Activated effector memory CD4-positive, alpha-beta T cell treated with anti-CD3 and anti-CD28 coated beads, Interleukin-2, amount 50 U/mL, for 16 hours (primary cell): ENCODE measurements at regions not wholly inside any gene's neighbourhood (a gene's known extent, or its start where the extent isn't known, plus 50 kb on each side); places are given as distances from the start of the nearest gene placed in this dataset.

Experiments
- DNase-seq: peaks from one replicate; pipeline ENCODE4 v3.0.0-alpha.2; 2020

DNA sequence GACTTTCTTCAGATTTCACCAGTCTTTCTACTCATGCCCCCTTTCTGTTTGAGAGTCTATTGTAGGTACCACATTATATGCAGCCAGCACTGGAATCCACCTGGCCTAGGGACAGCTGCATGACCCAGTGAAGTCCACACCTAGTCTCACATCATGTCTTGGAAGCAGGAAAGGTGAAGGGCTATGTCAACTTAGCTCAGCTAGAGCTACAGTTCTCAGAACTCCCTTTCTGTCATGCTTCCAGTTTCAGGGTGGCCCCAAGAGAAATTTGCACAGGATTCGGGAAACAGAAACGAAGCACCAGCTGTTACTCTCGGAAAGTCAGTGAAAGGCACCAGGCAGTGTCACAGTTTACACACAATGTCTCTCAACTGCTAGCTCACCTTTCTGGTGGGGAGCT is 51.6 kb upstream of the NLRP1 start:
- DNase-seq: no peak

DNA sequence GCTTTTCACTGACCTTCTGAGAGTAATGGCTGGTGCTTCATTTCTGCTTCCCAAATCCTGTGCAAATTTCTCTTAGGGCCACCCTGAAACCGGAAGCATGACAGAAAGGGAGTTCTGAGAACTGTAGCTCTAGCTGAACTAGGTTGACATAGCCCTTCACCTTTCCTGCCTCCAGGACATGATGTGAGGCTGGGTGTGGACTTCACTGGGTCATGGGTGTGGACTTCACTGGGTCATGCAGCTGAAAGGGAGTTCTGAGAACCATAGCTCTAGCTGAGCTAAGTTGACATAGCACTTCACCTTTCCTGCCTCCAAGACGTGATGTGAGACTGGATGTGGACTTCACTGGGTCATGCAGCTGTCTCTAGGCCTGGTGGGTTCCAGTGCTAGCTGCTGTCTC is 54.3 kb upstream of the NLRP1 start:
- DNase-seq: no peak

DNA sequence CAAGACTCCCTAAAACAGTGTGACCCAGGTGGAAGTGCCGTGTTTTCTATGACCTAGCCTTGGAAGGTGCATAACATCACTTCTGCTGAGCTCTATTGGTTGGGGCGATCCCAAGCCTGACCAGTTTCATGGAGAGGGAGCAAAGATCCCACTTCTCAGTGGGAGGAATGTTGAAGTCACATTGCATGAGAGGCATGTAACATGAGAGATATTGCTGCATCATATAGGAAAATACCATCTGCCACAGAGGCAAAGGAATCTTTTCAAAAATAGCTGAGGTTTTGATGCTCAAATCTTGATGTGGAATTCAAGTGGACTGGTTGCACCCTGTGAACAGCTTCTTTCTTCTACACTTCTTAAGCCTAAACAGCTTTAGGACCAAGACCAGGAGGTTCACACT is 56.4 kb upstream of the NLRP1 start:
- no peak for DNase-seq

DNA sequence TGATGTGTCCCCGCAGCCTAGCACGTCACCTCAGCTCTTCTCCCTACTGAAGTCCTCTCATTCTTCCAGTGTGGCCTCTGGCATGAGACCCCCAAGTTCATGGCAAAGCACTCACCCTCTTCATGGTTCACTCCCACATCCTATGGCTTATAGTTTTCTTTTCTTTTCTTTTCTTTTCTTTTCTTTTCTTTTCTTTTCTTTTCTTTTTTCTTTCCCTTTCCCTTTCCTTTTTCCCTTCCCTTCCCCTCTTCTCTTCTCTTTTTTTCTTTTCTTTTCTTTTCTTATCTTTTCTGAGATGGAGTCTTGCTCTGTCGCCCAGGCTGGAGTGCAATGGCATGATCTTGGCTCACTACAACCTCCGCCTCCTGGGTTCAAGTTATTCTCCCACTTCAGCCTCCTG is 58.4 kb upstream of the NLRP1 start:
- DNase-seq: no peak

DNA sequence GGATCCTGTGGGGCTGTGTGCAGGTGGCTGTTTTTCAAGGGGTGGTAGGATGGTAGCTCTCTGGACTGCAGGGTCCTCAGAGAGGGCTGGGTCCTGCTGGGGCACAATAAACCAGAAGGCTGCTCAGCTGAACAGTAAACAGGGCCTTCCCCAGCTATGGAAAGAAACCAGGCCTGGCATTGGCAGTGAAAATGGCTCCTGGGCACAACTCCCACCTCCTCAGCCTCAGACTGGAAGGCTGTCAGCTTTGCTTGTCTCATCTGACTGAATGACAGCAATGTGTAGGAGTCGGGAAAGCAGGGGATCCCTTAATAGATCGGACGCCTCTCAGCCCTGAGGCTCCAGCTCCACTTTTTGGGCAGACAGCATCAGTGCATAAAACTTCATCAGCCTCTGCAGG is 59.8 kb upstream of the NLRP1 start:
- DNase-seq: no peak

DNA sequence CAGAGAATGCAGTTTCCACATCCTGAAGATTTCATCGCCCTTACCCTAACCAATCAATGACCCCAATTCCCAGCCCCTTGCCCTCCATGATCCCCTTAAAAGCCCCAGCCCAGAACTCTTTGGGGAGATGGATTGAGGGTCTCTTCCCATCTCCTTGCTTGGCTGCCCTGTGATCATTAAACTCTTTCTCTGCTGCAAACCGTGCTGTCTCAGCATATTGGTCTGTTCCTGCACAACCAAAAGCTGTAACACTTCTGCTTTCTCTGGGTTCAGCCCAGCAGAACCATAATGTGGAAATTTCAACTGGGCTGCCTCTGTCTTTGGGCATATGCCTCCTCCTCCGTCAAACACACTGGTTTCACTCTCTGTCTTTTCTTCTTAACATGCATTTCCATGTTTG is 67.0 kb upstream of the NLRP1 start:
- DNase-seq: no peak

DNA sequence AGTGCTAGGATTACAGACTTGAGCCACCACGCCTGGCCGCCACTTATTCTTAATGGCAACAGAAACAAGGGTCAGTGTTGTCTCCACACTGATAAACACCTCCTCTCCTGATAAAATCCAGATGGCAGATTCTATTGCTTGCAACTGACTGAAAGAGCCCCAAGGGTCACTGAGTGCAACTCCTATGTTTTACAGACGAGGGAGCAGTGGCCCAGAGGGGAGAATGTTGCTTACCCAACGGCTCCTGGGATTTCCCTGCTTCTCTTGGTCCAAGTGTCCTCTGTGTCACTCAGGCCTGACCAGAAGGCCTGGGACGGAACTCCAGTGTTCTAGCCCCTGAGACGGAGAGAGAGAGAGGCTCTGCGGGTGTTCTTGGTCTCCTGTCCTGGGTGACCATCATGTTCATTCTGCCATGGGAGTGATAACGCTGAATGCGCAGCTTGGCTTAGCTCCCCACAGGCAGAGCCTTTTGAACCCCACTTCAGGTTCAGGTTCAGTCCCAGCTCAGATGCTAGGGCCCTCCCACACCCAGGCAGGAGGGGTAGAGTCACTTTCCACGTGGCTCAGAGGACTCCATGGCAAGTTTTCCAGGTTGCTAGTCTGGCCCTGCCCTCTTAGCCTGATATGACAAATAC is 77.3 kb upstream of the NLRP1 start:
- no peak for DNase-seq

DNA sequence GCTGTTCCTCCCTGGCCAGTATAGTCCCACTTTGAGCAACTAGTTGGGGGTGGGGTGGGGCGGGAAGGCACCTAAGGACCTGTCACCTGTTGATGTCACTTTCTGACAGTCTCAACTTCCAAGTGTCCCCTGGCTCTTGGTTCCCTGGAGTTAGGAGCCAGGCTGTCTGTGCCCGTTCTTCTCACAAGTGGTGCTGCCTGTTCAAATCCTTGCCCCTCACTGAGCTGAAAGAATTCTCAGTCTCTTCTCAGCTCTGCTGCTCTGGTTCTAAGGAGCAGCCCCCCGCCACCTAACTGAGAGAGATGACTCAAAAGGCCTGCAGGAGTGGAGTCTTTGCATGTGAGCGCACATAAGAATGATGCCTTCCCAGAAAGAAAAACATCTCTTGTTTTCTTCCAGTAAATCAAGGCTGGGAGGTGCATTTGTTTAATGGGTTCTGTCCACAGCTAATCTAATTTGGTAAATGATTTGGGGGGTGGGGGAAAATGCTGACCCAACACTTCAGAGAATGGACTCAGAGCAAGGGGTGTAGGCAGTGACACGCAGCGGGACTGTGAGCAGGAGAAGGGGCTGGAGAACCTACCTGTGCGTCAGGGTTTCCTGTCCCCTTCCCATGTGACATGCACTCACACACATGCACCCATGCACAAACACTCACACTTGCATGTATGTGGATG is 78.2 kb upstream of the NLRP1 start:
- DNase-seq: no peak

DNA sequence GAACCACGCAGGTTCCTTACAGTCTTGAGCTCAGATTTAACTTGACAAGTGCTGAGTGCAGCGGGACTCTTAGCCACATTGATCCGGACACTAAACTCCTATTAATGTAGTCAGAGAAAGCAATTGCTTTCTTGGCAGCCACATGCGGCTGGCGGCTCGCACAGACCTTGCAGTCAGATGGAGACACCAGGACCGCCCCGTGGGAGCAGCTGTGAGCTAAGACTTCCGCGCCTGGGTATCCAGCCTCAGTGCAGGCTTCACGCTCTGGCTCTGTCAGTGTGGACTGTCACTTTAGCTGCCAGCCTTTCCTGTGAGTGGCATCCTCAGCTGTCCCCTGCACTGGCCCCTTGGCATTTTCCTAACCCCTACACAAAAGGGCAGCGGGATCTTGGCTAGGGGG is 80.9 kb upstream of the NLRP1 start:
- no peak for DNase-seq

DNA sequence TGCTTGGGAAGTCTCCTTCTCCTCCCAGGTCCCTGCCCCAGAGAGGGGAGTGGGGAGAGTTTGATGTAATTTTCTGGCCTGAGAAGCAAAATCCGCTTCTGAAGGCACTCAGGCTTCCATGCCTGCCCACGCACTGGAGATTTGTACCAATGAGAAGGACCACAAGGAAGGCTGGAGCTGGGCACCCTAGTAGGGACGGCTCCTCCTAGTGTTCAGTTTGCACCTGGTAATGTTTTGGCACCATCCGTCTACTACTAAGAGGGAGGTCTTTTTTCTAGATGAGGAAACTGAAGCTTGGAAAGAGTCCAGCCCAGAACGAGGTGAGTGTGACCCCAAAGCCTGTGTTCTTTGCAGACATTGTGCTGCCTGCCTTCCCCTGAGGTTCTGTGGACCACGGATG is 83.6 kb upstream of the NLRP1 start:
- DNase-seq: no peak

DNA sequence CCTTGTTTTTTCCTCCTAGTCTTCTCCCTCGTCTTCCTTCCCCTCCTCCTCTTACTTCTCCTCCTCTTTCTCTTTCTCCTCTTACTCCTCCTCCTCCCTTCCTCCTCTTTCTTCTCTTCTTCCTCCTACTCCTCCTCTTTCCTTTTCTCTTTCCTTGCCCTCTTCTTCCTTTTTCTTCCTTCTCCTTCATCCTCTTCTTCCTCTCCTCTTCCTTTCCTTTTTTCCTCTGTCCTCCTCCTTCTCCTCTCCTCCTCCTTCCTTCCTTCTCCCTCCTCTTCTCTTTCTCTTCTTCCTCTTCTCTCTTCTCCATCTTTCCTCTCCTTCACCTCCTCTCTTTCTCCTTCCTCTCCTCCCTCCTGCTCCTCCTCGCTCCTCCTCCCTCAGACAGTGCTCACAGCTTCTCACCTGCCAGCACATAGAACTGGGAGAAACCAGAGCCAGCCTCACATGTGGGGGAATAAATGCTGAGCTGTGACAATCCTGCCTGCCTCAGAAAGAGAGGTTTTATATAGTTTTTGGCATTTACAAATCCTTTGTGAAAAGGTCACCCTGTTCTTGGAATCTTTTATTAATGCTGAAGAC is 84.3 kb upstream of the NLRP1 start:
- DNase-seq: no peak

DNA sequence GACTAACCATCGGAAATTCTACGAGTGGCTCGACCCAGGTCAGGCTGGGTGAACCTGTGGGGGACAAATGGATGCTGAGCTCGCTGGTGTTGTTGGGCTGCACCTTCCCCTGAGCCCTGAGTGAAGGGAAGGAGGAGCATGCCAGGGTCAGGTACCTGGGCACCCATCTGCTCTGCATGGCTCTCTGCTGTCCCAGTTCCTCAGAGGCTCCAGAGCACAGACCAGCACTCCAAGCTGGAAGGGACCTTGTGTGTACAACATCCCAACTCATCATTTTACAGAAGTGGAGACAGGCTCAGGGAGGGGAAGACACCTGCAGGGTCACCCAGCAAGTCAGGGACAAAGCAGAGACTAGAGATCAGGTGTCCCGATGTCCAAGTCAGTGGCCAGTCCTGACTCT is 84.9 kb upstream of the NLRP1 start:
- DNase-seq: peak; percentile 28

DNA sequence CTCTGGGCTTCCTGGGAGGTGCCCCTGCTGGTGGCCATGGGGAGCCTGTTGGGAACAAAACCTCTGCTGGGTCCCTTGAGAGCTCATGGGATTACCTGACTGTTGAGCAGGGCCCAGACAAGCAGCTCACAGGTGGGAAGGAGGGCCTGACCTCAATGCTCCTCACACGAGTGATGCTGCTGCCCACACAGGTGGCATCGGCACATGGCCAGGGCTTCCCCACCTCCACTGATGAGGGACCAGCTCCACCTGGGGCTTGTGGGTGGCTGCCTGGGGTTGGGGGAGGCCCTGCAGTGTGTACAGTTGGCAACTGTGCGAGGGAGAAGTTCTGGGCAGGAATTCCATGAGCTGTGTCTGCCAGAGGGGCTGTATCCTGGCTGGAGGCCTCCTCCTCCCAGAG is 87.8 kb upstream of the NLRP1 start:
- peak; percentile 42 for DNase-seq

DNA sequence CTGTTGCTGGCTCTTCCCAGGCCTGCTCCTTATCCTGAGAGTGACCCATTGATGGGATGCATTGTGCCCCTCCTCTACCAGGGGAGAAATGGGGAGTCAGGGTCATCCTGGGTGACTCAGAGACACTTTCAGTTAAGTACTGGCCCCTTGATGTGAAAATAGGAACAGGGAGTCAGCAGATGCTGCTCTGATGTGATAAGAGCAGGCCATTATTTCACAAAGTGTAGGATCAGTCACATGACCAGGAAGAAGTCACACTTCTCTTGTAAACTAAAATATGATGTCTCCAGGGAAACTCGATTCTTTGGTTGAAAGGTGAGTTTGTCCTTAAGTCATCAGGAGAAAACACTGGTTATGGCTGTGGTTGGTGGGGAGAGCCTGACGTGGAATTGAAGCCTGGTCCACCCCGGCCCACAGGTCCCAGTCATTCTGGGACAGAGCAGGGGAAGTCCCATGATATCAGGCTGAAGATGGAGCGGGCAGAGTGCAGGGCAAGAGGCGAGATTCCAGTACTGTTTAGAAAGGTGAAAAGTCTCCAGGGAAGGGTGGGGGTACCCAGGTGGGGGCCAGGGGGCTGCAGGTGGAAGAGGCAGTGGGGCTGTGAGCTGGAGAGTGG is 88.6 kb upstream of the NLRP1 start:
- peak; percentile 25 for DNase-seq

DNA sequence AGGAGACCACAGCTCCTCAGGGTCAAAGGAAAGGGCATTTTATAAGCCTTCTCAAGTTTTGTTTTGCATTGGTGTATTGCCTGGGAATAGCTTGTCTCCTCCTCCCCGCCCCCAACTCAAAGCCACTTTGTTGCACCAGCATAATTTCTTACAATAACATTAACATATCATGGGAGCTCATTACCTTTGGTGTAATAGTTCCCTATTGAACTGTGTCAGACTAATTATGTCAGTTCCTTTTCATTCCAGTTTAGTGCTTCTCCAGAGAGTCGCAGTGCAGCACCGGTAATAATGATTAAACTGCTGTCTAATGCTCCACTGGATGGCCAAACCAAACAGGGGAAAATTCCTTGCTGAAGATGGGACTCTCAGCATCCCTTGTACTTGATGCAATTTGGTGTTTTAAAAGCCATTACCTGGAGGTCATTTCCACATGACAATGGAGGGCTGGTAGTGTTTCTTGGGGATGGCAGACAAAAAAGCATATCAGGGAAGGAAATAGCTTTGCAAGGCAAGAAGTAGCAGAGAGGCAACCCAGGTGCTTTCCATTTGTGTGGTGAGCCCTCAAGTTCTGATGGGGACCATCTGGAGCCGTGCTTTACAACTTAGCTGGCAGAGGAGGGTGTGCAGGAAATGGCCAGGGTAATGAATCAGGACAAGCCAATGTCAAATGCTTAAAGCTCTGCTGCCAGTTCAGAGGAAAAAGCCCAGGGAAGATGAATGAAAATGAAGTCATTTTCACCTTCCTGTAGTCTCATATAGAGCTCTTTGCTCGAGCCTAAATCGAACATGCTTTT is 91.5 kb upstream of the NLRP1 start:
- no peak for DNase-seq

DNA sequence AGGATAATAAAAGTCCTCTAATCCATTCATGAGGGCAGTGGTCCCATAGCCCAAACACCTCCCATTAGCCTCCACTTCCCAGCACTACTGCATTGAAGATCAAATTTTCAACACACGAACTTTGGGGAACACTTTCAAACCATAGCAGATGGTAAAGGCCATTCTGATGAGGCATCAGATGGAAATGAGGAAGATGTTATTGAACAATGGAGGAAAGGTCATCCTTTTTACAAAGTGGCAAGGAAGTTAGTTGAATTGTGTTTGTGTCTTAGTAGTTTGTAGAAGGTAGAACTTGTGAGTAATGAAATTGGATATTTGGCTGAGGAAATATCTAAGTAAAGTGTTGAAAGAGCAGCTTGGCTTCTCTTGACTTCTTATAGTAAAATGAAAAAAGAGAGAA is 93.3 kb upstream of the NLRP1 start:
- DNase-seq: no peak

DNA sequence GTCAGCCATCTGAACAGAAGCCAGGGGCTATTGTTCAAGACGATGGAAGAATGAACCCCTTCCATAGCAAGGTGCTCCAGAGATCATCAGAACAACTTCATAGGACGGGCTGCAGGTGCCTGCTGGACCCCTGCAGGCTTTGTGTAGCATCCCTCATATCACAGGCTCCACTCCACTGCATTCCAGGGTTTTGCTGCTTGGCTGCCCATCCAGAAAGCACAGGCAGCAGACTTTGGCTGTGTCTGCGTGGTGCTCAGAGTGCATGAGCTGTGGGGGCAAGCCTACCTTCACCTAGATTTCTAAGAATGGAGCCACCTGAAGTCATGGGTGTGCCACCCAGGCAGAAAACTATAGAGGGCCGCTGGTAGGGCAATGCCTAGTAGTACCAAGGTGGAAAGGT is 93.9 kb upstream of the NLRP1 start:
- DNase-seq: no peak

DNA sequence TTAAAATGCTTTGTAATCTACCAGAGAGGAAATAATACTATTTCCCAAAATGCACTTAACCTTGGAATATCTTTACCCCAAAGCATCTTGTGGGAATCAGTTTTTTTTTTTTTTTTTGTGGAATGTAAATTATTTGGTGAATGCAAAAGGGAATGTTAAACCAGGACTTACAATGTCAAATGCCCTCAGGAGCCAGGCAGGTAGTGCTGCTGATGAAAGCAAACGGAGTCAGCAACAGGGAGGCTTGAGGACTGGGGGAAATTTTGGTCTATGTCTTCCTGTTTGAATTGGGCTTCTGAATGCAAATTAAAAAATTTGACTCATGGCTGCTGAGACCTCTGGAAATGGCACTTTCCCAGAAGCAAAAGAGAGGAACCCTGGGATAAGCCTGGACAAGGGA is 96.5 kb upstream of the NLRP1 start:
- no peak for DNase-seq

DNA sequence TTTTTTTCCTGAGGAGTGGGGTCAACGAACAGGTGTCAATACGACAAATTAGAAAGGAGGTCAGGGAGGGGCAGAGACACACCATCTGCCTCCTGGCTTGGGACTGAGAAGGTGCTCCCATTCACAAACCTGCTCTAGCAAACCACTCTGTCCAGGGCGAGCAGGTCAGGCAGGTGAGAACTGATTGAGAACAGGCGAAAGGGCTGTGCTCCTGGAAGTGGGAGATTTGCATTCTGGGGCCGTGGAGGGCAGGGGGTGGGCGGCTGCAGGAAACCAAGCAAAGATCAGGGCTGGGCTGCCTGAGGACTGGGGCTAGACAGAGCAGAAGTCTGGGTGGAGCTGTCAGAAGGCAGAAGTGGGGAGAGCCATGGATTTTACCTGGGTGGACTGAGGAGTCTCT is 98.9 kb upstream of the NLRP1 start:
- no peak for DNase-seq

DNA sequence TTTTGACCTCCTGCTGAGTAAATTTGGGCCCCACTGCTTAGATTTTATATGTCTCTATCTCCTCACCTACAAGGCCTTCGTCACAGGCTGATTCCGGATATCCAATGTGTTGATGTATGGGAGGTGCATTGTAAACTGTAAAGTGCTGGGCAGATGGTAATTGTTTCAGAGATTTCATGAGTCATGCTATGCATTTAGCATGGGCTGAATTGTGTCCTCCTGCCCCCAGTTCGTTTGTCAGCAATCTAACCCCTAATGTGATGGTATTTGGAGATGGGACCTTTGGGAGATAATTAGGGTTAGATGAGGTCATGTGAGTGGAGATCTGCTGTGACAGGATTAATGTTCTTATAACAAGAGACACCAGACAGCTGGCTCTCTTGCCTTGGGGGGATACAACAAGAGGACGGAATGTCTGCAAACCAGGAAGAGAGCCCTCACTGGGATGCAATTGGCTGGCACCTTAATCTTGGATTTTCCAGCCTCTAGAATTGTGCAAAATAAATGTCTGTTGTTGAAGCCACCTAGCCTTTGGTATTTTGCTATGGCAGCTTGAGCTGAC is 101.8 kb upstream of the NLRP1 start:
- DNase-seq: no peak

DNA sequence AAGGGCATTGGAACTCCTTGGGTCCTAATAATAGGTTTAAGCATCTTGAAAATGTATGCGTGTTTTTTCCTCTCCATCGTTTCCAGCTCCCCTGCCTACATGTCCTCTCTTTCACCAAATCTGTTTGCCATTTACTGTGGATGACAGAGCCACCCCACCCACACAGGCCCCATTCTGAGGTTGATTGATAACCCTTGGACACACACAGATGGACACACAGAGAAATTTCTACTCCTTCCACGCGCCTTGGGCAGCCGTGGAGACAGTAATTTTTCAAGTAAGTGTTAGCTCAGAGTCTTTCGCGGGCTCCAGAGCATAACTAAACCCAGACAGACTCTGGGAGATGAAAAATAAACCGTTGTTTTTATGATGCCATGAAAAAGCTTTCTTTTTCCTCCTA is 103.3 kb upstream of the NLRP1 start:
- peak; percentile 33 for DNase-seq

DNA sequence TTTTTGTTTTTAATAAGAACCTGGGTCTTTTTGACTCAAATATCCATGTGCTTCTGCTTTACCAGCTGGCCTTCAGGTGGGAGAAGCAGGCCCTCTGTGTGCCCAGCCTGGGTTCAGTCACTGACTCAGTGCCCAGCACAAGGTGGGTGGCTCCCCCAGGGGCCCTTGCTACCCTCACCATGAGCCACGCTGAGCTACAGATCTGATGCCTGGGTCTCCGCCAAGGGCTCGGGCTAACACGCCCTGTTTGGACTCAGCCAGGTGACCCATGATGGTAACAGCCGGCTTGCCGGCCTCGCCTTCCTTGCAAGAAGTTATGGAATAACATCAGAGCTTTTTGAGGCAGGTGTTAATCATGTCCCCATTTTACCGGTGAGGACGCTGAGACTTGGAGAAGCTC is 109.5 kb upstream of the NLRP1 start:
- no peak for DNase-seq

DNA sequence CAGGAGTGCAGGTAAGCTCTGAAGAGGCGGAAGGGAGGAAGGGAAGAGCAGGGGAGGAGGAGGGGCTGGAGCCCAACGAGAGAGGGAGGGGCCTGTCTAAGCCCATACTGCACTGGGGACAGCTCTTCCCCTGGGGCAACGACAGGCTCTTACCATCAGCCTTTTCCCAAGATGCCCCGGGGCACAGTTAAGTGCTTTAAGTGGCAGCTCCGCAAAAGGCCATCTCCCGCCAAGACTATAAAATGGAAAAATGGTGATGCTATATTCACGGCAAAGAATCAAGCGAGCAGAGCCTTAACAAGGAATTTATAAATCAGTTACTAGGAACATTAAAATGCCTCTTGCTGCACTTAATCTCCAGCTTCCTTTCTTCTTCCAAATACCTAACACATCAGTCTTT is 110.2 kb upstream of the NLRP1 start:
- no peak for DNase-seq
